HEK293T (cell line): ENCODE measurements at regions not wholly inside any gene's neighbourhood (a gene's known extent, or its start where the extent isn't known, plus 50 kb on each side); places are given as distances from the start of the nearest gene placed in this dataset.
A peak's percentile ranks its signal among the peaks of the same experiment; 100 is the strongest.

ENCODE experiments used
- BHLHE40 ChIP-seq: fragments of 450-650 bp; IDR thresholded peaks from 2 replicates; pipeline ENCODE4 v1.6.1; 2016; ENCODE audit warnings: mild to moderate bottlenecking, moderate library complexity, borderline replicate concordance
- FOXA1 ChIP-seq: fragments of 450-650 bp; IDR thresholded peaks from 2 replicates; pipeline ENCODE4 v1.6.1; 2016; ENCODE audit warnings: mild to moderate bottlenecking
- L3MBTL2 ChIP-seq: fragments of 450-650 bp; conservative IDR thresholded peaks from 2 replicates; pipeline ENCODE4 v1.6.1; 2016; ENCODE audit warnings: mild to moderate bottlenecking
- SP1 ChIP-seq: fragments of 450-650 bp; IDR thresholded peaks from 2 replicates; pipeline ENCODE4 v1.6.1; 2017
- SUZ12 ChIP-seq: fragments of 450-650 bp; IDR thresholded peaks from 2 replicates; pipeline ENCODE4 v1.6.1; 2016; ENCODE audit warnings: mild to moderate bottlenecking
- TF ChIP-seq, protein P1 (sequence below): fragments of 450-650 bp; IDR thresholded peaks from 2 replicates; pipeline ENCODE4 v1.6.1; 2016

DNA sequence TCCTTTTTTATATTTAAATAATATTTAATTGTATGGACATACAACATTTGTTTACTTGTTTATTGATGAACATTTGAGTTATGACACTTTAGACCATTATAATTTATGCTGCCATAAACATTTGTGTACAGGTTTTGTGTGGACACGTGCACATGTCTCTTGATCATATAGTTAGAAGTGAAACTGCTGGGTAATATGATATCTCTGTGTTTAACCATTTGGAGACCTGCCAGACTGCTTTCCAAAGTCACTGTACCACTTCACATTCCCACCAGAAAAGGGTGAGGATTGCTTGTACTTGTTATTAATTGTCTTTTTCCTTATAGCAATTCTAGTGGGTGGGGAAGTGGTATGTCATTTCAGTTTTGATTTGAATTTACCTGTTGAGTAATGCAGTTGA lies 145.6 kb upstream of the KLHL1 start:
- peak; percentile 69 for TF ChIP-seq L3MBTL2
- TF ChIP-seq SP1 = no peak
- TF ChIP-seq, protein P1, sequence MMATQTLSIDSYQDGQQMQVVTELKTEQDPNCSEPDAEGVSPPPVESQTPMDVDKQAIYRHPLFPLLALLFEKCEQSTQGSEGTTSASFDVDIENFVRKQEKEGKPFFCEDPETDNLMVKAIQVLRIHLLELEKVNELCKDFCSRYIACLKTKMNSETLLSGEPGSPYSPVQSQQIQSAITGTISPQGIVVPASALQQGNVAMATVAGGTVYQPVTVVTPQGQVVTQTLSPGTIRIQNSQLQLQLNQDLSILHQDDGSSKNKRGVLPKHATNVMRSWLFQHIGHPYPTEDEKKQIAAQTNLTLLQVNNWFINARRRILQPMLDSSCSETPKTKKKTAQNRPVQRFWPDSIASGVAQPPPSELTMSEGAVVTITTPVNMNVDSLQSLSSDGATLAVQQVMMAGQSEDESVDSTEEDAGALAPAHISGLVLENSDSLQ = peak; percentile 63
- TF ChIP-seq SUZ12 = no peak
- no peak for TF ChIP-seq BHLHE40
- TF ChIP-seq FOXA1 = no peak
